Ishikawa (cell line): ENCODE measurements at regions not wholly inside any gene's neighbourhood (a gene's known extent, or its start where the extent isn't known, plus 50 kb on each side); places are given as distances from the start of the nearest gene placed in this dataset.

ENCODE experiments used
- CEBPB ChIP-seq: IDR thresholded peaks from 2 replicates; pipeline ENCODE4 v1.6.1; 2012
- CREB1 ChIP-seq: IDR thresholded peaks from 2 replicates; pipeline ENCODE4 v1.6.1; 2012; ENCODE audit warnings: low read depth
- EGR1 ChIP-seq: IDR thresholded peaks from 2 replicates; pipeline ENCODE4 v1.6.1; 2012
- EP300 ChIP-seq: IDR thresholded peaks from 2 replicates; pipeline ENCODE4 v1.6.1; 2012; ENCODE audit warnings: borderline replicate concordance
- FOXM1 ChIP-seq: IDR thresholded peaks from 2 replicates; pipeline ENCODE4 v1.6.1; 2012; ENCODE audit warnings: low read depth, borderline replicate concordance
- MAX ChIP-seq: IDR thresholded peaks from 2 replicates; pipeline ENCODE4 v1.6.1; 2012
- NFIC ChIP-seq: IDR thresholded peaks from 2 replicates; pipeline ENCODE4 v1.6.1; 2012
- RAD21 ChIP-seq: IDR thresholded peaks from 2 replicates; pipeline ENCODE4 v1.6.1; 2012; ENCODE audit warnings: low read depth
- REST ChIP-seq: IDR thresholded peaks from 2 replicates; pipeline ENCODE4 v1.6.1; 2012; ENCODE audit warnings: low read depth, mild to moderate bottlenecking
- TAF1 ChIP-seq: IDR thresholded peaks from 2 replicates; pipeline ENCODE4 v1.6.1; 2012; ENCODE audit warnings: low read depth, mild to moderate bottlenecking
- TCF12 ChIP-seq: IDR thresholded peaks from 2 replicates; pipeline ENCODE4 v1.6.1; 2012; ENCODE audit warnings: low read depth
- TEAD4 ChIP-seq: IDR thresholded peaks from 2 replicates; pipeline ENCODE4 v1.6.1; 2012
- USF1 ChIP-seq: IDR thresholded peaks from 2 replicates; pipeline ENCODE4 v1.6.1; 2012
- YY1 ChIP-seq: IDR thresholded peaks from 2 replicates; pipeline ENCODE4 v1.6.1; 2012; ENCODE audit warnings: low read depth
- ZBTB7A ChIP-seq: IDR thresholded peaks from 2 replicates; pipeline ENCODE4 v1.6.1; 2012; ENCODE audit warnings: low read depth

- TF ChIP-seq USF1 (no peak), EP300 (no peak), REST (no peak), NFIC (no peak), MAX (no peak), TCF12 (no peak), TAF1 (no peak), CEBPB (no peak), CREB1 (no peak), YY1 (no peak), FOXM1 (no peak), ZBTB7A (no peak), RAD21 (no peak), EGR1 (no peak)
These were observed 121.9 kb upstream of the TSC22D1 start for GRCh38 chr13:44698066-44698465.

DNA sequence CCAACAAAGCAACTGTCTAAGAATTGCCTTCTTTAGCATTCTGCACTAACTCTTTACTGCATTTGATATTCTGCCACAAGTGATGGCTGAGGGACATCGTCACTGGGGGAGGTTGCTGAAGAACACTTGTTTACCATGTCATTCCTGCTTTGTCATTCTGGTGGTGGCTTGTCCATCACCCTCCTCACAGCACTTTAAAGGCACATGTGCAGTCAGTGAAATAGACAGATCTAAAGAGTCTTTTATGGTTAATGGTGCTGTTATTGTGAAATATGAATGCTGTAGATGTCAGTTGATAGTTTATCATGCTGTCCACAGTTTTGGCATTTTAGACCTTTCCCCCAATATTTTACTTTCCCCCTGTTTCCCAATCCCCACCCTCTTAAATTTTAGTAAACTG lies 120.9 kb upstream of the TSC22D1 start:
- TF ChIP-seq MAX = no peak
- no peak for TF ChIP-seq ZBTB7A
- TF ChIP-seq CREB1 = no peak
- TF ChIP-seq EGR1 = no peak
- no peak for TF ChIP-seq USF1
- no peak for TF ChIP-seq FOXM1
- TF ChIP-seq CEBPB = no peak
- no peak for TF ChIP-seq NFIC

DNA sequence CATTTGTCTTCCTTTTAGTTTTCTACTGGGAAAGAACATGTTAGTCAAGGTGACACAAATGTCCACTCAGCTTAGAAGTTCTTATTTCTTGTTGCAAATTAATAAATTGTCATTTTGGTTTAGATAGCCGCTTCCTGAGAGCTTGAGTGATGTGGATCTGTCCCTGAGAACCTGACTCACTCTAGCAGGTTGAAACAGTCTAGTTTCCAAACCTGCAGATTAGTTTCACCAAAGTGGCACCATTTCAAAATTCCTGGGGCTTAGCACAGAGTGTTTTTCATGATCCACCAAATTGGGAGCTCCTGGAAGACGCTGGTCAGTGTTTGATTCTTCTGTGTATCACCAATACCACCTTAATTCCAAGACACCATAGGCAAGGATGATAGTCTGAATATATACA lies 119.4 kb upstream of the TSC22D1 start:
- TF ChIP-seq TCF12 (no peak), EGR1 (no peak), YY1 (no peak), FOXM1 (no peak), RAD21 (no peak), USF1 (no peak), CEBPB (no peak), REST (no peak), MAX (no peak), ZBTB7A (no peak), TAF1 (no peak), CREB1 (no peak), NFIC (no peak), EP300 (no peak), TEAD4 (no peak)

DNA sequence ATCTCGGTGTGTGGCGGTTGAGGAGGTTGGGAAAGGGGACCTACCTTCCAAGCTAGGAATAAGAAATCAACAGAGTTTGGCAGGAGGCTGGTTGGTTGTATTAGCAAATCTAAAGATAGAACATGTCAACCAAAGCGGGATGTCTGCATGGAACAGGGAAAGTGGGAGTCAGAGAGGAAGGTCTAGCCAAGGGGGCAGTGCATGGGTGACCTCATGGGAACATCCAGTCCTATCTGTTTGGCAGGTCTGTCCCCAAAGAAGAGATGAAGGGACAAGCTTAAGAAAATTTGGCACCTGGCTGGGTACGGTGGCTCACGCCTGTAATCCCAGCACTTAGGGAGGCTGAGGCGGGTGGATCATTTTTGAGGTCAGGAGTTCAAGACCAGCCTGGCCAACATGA lies 118.7 kb upstream of the TSC22D1 start:
- no peak for TF ChIP-seq CEBPB

- TF ChIP-seq FOXM1 = no peak
- TF ChIP-seq USF1 = no peak
- TF ChIP-seq RAD21 = no peak
- TF ChIP-seq CREB1 = no peak
- TF ChIP-seq TCF12 = no peak
- TF ChIP-seq ZBTB7A = no peak
These were observed 118.2 kb upstream of the TSC22D1 start for GRCh38 chr13:44694291-44694690.
